GM12878 (cell line): ENCODE measurements at regions not wholly inside any gene's neighbourhood (a gene's known extent, or its start where the extent isn't known, plus 50 kb on each side); places are given as distances from the start of the nearest gene placed in this dataset.

Source experiments
- ATAC-seq: fragments of 200-7000 bp; cut with Tn5 transposase; 3 replicates; pipeline ENCODE4 v1.9.1; 2020; ENCODE audit warnings: mild to moderate bottlenecking, moderate library complexity
- BruUV-seq: library from RNA; stranded (reverse); fragments of 400-500 nt; replicated peaks from 2 replicates; lab custom pipeline; 2021; lab: Mats Ljungman, UMichigan
- CTCF ChIA-PET: fragments of 300-600 bp; sonication (Branson Sonifier 250); formaldehyde crosslinking; extraction: SDS; loops from one replicate; lab custom pipeline; 2021; ENCODE audit warnings: inconsistent platforms; lab: Yijun Ruan, JAX
- POLR2A ChIA-PET: fragments of 350-600 bp; formaldehyde crosslinking; extraction: SDS; loops from one replicate; lab custom pipeline; 2021; ENCODE audit warnings: inconsistent platforms; lab: Charles Lee
- RAD21 ChIA-PET: fragments of 300-600 bp; sonication (Branson Sonifier 250); formaldehyde crosslinking; loops from one replicate; lab custom pipeline; 2023; ENCODE audit warnings: antibody characterized with exemption; ENCODE audit not compliant: unreplicated experiment; lab: Charles Lee
- SMC1A ChIA-PET: fragments of 300-600 bp; sonication (Branson Sonifier 250); formaldehyde crosslinking; loops from one replicate; lab custom pipeline; 2023; ENCODE audit not compliant: unreplicated experiment, uncharacterized antibody; lab: Charles Lee
- DNase-seq: peaks from one replicate; pipeline ENCODE4 v3.0.0-alpha.2; 2011; ENCODE audit warnings: low read depth, low spot score
- FAIRE-seq: peaks from 3 replicates; lab custom pipeline; 2011; peaks lifted over from hg19 to GRCh38; lab: Jason Lieb, UNC
- H2AFZ ChIP-seq: 2 replicates; pipeline ENCODE4 v1.6.0; 2011; ENCODE audit warnings: low read depth, low read length, control low read depth; ENCODE audit not compliant: control insufficient read depth
- H3K27ac ChIP-seq: 2 replicates; pipeline ENCODE4 v1.5.1; 2011; ENCODE audit warnings: control low read depth; ENCODE audit not compliant: control insufficient read depth, insufficient read depth
- H3K27me3 ChIP-seq, 2 experiments: replicated peaks in 1 of 2; 2 replicates each; pipeline versions ENCODE4 v1.6.0 to v1.6.1; 2011; ENCODE audit warnings: low read length in 1 of 2; ENCODE audit not compliant: control insufficient read depth in 2 of 2, insufficient read depth in 2 of 2
- H3K36me3 ChIP-seq, 2 experiments: 2 replicates each; pipeline ENCODE4 v1.5.1; 2011; ENCODE audit warnings: low read length in 1 of 2; ENCODE audit not compliant: control insufficient read depth in 2 of 2, insufficient read depth in 2 of 2
- H3K4me1 ChIP-seq: 2 replicates; pipeline ENCODE4 v1.6.1; 2011; ENCODE audit warnings: mild to moderate bottlenecking, low read length, moderate library complexity, mixed read lengths; ENCODE audit not compliant: control insufficient read depth, insufficient read depth
- H3K4me2 ChIP-seq: 2 replicates; pipeline ENCODE4 v1.6.0; 2011; ENCODE audit warnings: control low read depth; ENCODE audit not compliant: control insufficient read depth, insufficient read depth
- H3K4me3 ChIP-seq: fragments of 200-600 bp; sonication (generic); 2 replicates; pipeline ENCODE4 v1.5.1; 2016
- H3K79me2 ChIP-seq: 2 replicates; pipeline ENCODE4 v1.6.0; 2011; ENCODE audit warnings: low read length; ENCODE audit not compliant: control insufficient read depth, insufficient read depth
- H3K9ac ChIP-seq: 2 replicates; pipeline ENCODE4 v1.8.0; 2011; ENCODE audit warnings: low read length, control low read depth, mixed read lengths; ENCODE audit not compliant: control insufficient read depth, insufficient read depth
- H3K9me3 ChIP-seq: replicated peaks from 3 replicates; pipeline ENCODE4 v1.5.1; 2011; ENCODE audit warnings: mild to moderate bottlenecking, low read length; ENCODE audit not compliant: control insufficient read depth, insufficient read depth
- H4K20me1 ChIP-seq: 2 replicates; pipeline ENCODE4 v1.6.0; 2011; ENCODE audit not compliant: control insufficient read depth, insufficient read depth
- CBX5 ChIP-seq: sonication (generic); IDR thresholded peaks from 2 replicates; pipeline ENCODE4 v1.6.1; 2016; ENCODE audit warnings: low read depth, moderate library complexity, mild to moderate bottlenecking, inconsistent platforms
- CREB1 ChIP-seq: IDR thresholded peaks from 2 replicates; pipeline ENCODE4 v1.6.1; 2012; ENCODE audit warnings: low read depth, mild to moderate bottlenecking, inconsistent platforms
- FOXK2 ChIP-seq: fragments of 450-650 bp; IDR thresholded peaks from 2 replicates; pipeline ENCODE4 v1.6.1; 2017; ENCODE audit warnings: mild to moderate bottlenecking, moderate library complexity
- JUND ChIP-seq: IDR thresholded peaks from 2 replicates; pipeline ENCODE4 v1.6.1; 2012; ENCODE audit warnings: low read depth, mild to moderate bottlenecking, low read length, improper control_type of control experiment, moderate library complexity
- KLF5 ChIP-seq: fragments of 450-650 bp; IDR thresholded peaks from 2 replicates; pipeline ENCODE4 v1.6.1; 2014; ENCODE audit warnings: mild to moderate bottlenecking; ENCODE audit not compliant: partially characterized antibody
- MYB ChIP-seq: fragments of 150-350 bp; IDR thresholded peaks from 2 replicates; pipeline ENCODE4 v1.6.1; 2014; ENCODE audit warnings: mild to moderate bottlenecking, low read depth, low read length, borderline replicate concordance
- MYC ChIP-seq: IDR thresholded peaks from 2 replicates; pipeline ENCODE4 v1.6.1; 2011; ENCODE audit warnings: mild to moderate bottlenecking, low read length, moderate library complexity, inconsistent platforms; ENCODE audit not compliant: insufficient read depth, insufficient replicate concordance, insufficient read length, severe bottlenecking
- PAX5 ChIP-seq: IDR thresholded peaks from 2 replicates; pipeline ENCODE4 v1.6.1; 2011; ENCODE audit warnings: low read depth, low read length, borderline replicate concordance
- POLR2A ChIP-seq: IDR thresholded peaks from 2 replicates; pipeline ENCODE4 v1.6.1; 2011; ENCODE audit warnings: low read depth, mild to moderate bottlenecking, low read length
- SREBF1 ChIP-seq: IDR thresholded peaks from 2 replicates; pipeline ENCODE4 v1.6.1; 2012; ENCODE audit warnings: mild to moderate bottlenecking, low read length
- USF2 ChIP-seq: IDR thresholded peaks from 2 replicates; pipeline ENCODE4 v1.6.1; 2011; ENCODE audit warnings: low read depth, low read length, improper control_type of control experiment, borderline replicate concordance
- YBX1 ChIP-seq: fragments of 450-650 bp; IDR thresholded peaks from 2 replicates; pipeline ENCODE4 v1.6.1; 2016; ENCODE audit warnings: antibody characterized with exemption
- WGBS: methylation state at CpG from one replicate; pipeline ENCODE4 v1.1.6; 2016; ENCODE audit warnings: low lambda C conversion rate; ENCODE audit not compliant: insufficient replicate concordance, insufficient coverage; ENCODE audit errors: missing lambda C conversion rate; 5-methylcytosine and 5-hydroxymethylcytosine counted together
- in situ Hi-C: fragments of 300-500 bp; cut with MboI; formaldehyde crosslinking; loops from 9 replicates; pipeline ENCODE4 v1.14.3; 2018; ENCODE audit warnings: mixed read lengths
- intact Hi-C: fragments of 100-400 bp; cut with micrococcal nuclease; formaldehyde crosslinking; loops from one replicate; pipeline ENCODE4 v1.14.2; 2022; ENCODE audit not compliant: unreplicated experiment
- TF ChIP-seq, protein P1 (sequence below): fragments of 450-650 bp; IDR thresholded peaks from 2 replicates; pipeline ENCODE4 v1.6.1; 2017; ENCODE audit warnings: antibody characterized with exemption, mild to moderate bottlenecking, moderate library complexity
- TF ChIP-seq, protein P2 (sequence below): fragments of 450-650 bp; IDR thresholded peaks from 2 replicates; pipeline ENCODE4 v1.6.1; 2017; ENCODE audit warnings: mild to moderate bottlenecking, low read depth, inconsistent platforms; ENCODE audit not compliant: poor library complexity, severe bottlenecking

- no peaks in the 10 kb centered on the region for H3K4me1 ChIP-seq
- H3K79me2 ChIP-seq = no peaks in the 10 kb centered on the region
- POLR2A ChIA-PET = no interaction called here
- SMC1A ChIA-PET = no interaction called here
- no peak overlapping the region for H2AFZ ChIP-seq
- no peak overlapping the region for H3K27ac ChIP-seq
- intact Hi-C loops (no loop called here), in situ Hi-C loops (no loop called here)
- TF ChIP-seq CREB1 (no peak), CBX5 (no peak), USF2 (no peak), MYC (no peak), YBX1 (no peak), JUND (no peak), KLF5 (no peak), MYB (no peak), POLR2A (no peak), FOXK2 (no peak), PAX5 (no peak), SREBF1 (no peak)
- TF ChIP-seq, protein P1, sequence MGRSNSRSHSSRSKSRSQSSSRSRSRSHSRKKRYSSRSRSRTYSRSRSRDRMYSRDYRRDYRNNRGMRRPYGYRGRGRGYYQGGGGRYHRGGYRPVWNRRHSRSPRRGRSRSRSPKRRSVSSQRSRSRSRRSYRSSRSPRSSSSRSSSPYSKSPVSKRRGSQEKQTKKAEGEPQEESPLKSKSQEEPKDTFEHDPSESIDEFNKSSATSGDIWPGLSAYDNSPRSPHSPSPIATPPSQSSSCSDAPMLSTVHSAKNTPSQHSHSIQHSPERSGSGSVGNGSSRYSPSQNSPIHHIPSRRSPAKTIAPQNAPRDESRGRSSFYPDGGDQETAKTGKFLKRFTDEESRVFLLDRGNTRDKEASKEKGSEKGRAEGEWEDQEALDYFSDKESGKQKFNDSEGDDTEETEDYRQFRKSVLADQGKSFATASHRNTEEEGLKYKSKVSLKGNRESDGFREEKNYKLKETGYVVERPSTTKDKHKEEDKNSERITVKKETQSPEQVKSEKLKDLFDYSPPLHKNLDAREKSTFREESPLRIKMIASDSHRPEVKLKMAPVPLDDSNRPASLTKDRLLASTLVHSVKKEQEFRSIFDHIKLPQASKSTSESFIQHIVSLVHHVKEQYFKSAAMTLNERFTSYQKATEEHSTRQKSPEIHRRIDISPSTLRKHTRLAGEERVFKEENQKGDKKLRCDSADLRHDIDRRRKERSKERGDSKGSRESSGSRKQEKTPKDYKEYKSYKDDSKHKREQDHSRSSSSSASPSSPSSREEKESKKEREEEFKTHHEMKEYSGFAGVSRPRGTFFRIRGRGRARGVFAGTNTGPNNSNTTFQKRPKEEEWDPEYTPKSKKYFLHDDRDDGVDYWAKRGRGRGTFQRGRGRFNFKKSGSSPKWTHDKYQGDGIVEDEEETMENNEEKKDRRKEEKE = no peak
- TF ChIP-seq, protein P2, sequence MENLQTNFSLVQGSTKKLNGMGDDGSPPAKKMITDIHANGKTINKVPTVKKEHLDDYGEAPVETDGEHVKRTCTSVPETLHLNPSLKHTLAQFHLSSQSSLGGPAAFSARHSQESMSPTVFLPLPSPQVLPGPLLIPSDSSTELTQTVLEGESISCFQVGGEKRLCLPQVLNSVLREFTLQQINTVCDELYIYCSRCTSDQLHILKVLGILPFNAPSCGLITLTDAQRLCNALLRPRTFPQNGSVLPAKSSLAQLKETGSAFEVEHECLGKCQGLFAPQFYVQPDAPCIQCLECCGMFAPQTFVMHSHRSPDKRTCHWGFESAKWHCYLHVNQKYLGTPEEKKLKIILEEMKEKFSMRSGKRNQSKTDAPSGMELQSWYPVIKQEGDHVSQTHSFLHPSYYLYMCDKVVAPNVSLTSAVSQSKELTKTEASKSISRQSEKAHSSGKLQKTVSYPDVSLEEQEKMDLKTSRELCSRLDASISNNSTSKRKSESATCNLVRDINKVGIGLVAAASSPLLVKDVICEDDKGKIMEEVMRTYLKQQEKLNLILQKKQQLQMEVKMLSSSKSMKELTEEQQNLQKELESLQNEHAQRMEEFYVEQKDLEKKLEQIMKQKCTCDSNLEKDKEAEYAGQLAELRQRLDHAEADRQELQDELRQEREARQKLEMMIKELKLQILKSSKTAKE = no peak
- no peak overlapping the region for H3K4me3 ChIP-seq
- CTCF ChIA-PET = interaction anchor here (0.8 kb wide), 1 partner anchor 11 kb away, joined by 3 read pairs; no protein-coding TSS in a partner anchor
- BruUV-seq = no TSS peak
- no peak overlapping the region for H3K4me2 ChIP-seq
- RAD21 ChIA-PET = no interaction called here
- no peaks in the 10 kb centered on the region for H3K36me3 ChIP-seq
- H3K27me3 ChIP-seq = no peaks in the 10 kb centered on the region
- H3K9me3 ChIP-seq = no peaks in the 10 kb centered on the region
- FAIRE-seq (no peak), ATAC-seq (no peak), DNase-seq (no peak)
- 4% methylated on average over 2 of the region's 2 CpGs for WGBS
- H4K20me1 ChIP-seq = no peaks in the 10 kb centered on the region
- no peak overlapping the region for H3K9ac ChIP-seq
These were observed 282.7 kb downstream of the HAO1 start for GRCh38 chr20:7657569-7657968.
